HepG2 (cell line): ENCODE measurements at regions not wholly inside any gene's neighbourhood (a gene's known extent, or its start where the extent isn't known, plus 50 kb on each side); places are given as distances from the start of the nearest gene placed in this dataset.

Experiments
- CHCHD3 ChIP-seq: sonication (generic); formaldehyde crosslinking; IDR thresholded peaks from 2 replicates; pipeline ENCODE4 v1.8.0; 2022; ENCODE audit warnings: mild to moderate bottlenecking, missing genetic modification reagents, moderate library complexity
- CHD2 ChIP-seq: IDR thresholded peaks from 2 replicates; pipeline ENCODE4 v1.6.1; 2011; ENCODE audit warnings: low read depth, low read length, improper control_type of control experiment
- DMAP1 ChIP-seq: IDR thresholded peaks from 2 replicates; pipeline ENCODE4 v1.6.1; 2016
- GABPB1 ChIP-seq: IDR thresholded peaks from 2 replicates; pipeline ENCODE4 v1.6.1; 2016; ENCODE audit warnings: mild to moderate bottlenecking, missing genetic modification reagents, moderate library complexity, missing compliant biosample characterization
- GATAD2A ChIP-seq: IDR thresholded peaks from 2 replicates; pipeline ENCODE4 v1.6.1; 2016
- KDM3A ChIP-seq: IDR thresholded peaks from 2 replicates; pipeline ENCODE4 v1.6.1; 2018; ENCODE audit warnings: low read depth, missing compliant biosample characterization
- KDM6A ChIP-seq: IDR thresholded peaks from 2 replicates; pipeline ENCODE4 v1.6.1; 2016; ENCODE audit warnings: low read depth
- NFIB ChIP-seq: sonication (generic); formaldehyde crosslinking; IDR thresholded peaks from 2 replicates; pipeline ENCODE4 v1.9.0; 2021; ENCODE audit warnings: missing genetic modification reagents, mild to moderate bottlenecking, borderline replicate concordance
- NONO ChIP-seq, 2 experiments: fragments of 450-650 bp in 1 of 2; sonication (generic) in 1 of 2; formaldehyde crosslinking in 1 of 2; IDR thresholded peaks in 1 of 2; conservative IDR thresholded peaks in 1 of 2; 2 replicates each; pipeline versions ENCODE4 v1.6.1 to v1.8.0; 2017 to 2022; ENCODE audit warnings: mild to moderate bottlenecking in 1 of 2, missing genetic modification reagents in 1 of 2, moderate library complexity in 1 of 2
- PBX3 ChIP-seq: sonication (generic); formaldehyde crosslinking; IDR thresholded peaks from 2 replicates; pipeline ENCODE4 v1.8.1; 2023; ENCODE audit warnings: missing genetic modification reagents, inconsistent platforms, borderline replicate concordance
- PCBP2 ChIP-seq: fragments of 200-400 bp; formaldehyde crosslinking; optimal IDR thresholded peaks from 2 replicates; pipeline ENCODE3; 2018; ENCODE audit warnings: low read length, low read depth; ENCODE audit not compliant: poor library complexity, severe bottlenecking
- SETDB1 ChIP-seq: sonication (generic); formaldehyde crosslinking; IDR thresholded peaks from 2 replicates; pipeline ENCODE4 v1.5.1; 2020; ENCODE audit warnings: missing genetic modification reagents, mild to moderate bottlenecking, borderline replicate concordance
- SMYD3 ChIP-seq: sonication (generic); formaldehyde crosslinking; IDR thresholded peaks from 2 replicates; pipeline ENCODE4 v1.8.1; 2023; ENCODE audit warnings: mild to moderate bottlenecking, missing genetic modification reagents
- SRF ChIP-seq: IDR thresholded peaks from 2 replicates; pipeline ENCODE4 v1.6.1; 2011; ENCODE audit warnings: mild to moderate bottlenecking, low read depth, low read length, moderate library complexity
- TRIM24 ChIP-seq: sonication (generic); formaldehyde crosslinking; IDR thresholded peaks from 2 replicates; pipeline ENCODE4 v1.8.0; 2022; ENCODE audit warnings: mild to moderate bottlenecking, missing genetic modification reagents
- ZBTB42 ChIP-seq: sonication (generic); formaldehyde crosslinking; IDR thresholded peaks from 2 replicates; pipeline ENCODE4 v1.5.0; 2020; ENCODE audit warnings: mild to moderate bottlenecking, missing genetic modification reagents
- ZNF256 ChIP-seq: sonication (generic); formaldehyde crosslinking; conservative IDR thresholded peaks from 2 replicates; pipeline ENCODE4 v1.4.0; 2020; ENCODE audit warnings: missing genetic modification reagents
- ZNF335 ChIP-seq: sonication (generic); formaldehyde crosslinking; IDR thresholded peaks from 2 replicates; pipeline ENCODE4 v1.4.0; 2020; ENCODE audit warnings: missing genetic modification reagents
- ZNF546 ChIP-seq: sonication (generic); formaldehyde crosslinking; conservative IDR thresholded peaks from 2 replicates; pipeline ENCODE4 v1.8.1; 2023; ENCODE audit warnings: mild to moderate bottlenecking, missing genetic modification reagents
- ZNF691 ChIP-seq: sonication (generic); formaldehyde crosslinking; IDR thresholded peaks from 2 replicates; pipeline ENCODE4 v1.4.0; 2020; ENCODE audit warnings: missing genetic modification reagents, low read depth, mild to moderate bottlenecking, borderline replicate concordance
- TF ChIP-seq, protein P1 (sequence below): IDR thresholded peaks from 2 replicates; pipeline ENCODE4 v1.6.1; 2016; ENCODE audit warnings: mild to moderate bottlenecking, missing biosample characterization, missing genetic modification reagents
- TF ChIP-seq, protein P2 (sequence below): sonication (generic); formaldehyde crosslinking; IDR thresholded peaks from 2 replicates; pipeline ENCODE4 v1.4.0; 2020; ENCODE audit warnings: missing genetic modification reagents
- TF ChIP-seq, protein P3 (sequence below): sonication (generic); formaldehyde crosslinking; IDR thresholded peaks from 2 replicates; pipeline ENCODE4 v1.5.1; 2020; ENCODE audit warnings: mild to moderate bottlenecking, missing genetic modification reagents, moderate library complexity

GRCh38 chr1:21368515-21369289 is 71.2 kb upstream of the NBPF3 start (continued):
- TF ChIP-seq SRF (no peak), GABPB1 (CRISPR knock-in tag) (peak; percentile 42; the same call in 1 of the 2 replicates), CHD2 (no peak), KDM3A (CRISPR knock-in tag) (peak; percentile 72; the same call in 1 of the 2 replicates), PCBP2 (peak; percentile 82), GATAD2A (peak; percentile 70; the same call in 1 of the 2 replicates), KDM6A (CRISPR knock-in tag) (no peak), NONO (IDR thresholded peaks at IDR 0.05) (no peak), NONO (CRISPR knock-in tag; conservative IDR thresholded peaks at IDR 0.05) (peak; percentile 52; the same call in 1 of the 2 replicates), DMAP1 (CRISPR knock-in tag) (no peak), ZNF256 (no peak), ZNF335 (CRISPR knock-in tag) (no peak), NFIB (CRISPR knock-in tag) (no peak), ZNF546 (no peak), ZNF691 (CRISPR knock-in tag) (peak; percentile 62; the same call in 1 of the 2 replicates), SMYD3 (CRISPR knock-in tag) (0 out of 2 replicates have a peak, but pooled peaks have one; percentile 39), TRIM24 (no peak), PBX3 (CRISPR knock-in tag) (no peak), ZBTB42 (CRISPR knock-in tag) (no peak), CHCHD3 (CRISPR knock-in tag) (no peak), SETDB1 (no peak)
- TF ChIP-seq, protein P1, sequence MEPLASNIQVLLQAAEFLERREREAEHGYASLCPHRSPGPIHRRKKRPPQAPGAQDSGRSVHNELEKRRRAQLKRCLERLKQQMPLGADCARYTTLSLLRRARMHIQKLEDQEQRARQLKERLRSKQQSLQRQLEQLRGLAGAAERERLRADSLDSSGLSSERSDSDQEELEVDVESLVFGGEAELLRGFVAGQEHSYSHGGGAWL (CRISPR knock-in tag): 0 out of 2 replicates have a peak, but pooled peaks have one; percentile 34
- TF ChIP-seq, protein P2, sequence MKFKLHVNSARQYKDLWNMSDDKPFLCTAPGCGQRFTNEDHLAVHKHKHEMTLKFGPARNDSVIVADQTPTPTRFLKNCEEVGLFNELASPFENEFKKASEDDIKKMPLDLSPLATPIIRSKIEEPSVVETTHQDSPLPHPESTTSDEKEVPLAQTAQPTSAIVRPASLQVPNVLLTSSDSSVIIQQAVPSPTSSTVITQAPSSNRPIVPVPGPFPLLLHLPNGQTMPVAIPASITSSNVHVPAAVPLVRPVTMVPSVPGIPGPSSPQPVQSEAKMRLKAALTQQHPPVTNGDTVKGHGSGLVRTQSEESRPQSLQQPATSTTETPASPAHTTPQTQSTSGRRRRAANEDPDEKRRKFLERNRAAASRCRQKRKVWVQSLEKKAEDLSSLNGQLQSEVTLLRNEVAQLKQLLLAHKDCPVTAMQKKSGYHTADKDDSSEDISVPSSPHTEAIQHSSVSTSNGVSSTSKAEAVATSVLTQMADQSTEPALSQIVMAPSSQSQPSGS (CRISPR knock-in tag): 0 out of 2 replicates have a peak, but pooled peaks have one; percentile 42
- TF ChIP-seq, protein P3, sequence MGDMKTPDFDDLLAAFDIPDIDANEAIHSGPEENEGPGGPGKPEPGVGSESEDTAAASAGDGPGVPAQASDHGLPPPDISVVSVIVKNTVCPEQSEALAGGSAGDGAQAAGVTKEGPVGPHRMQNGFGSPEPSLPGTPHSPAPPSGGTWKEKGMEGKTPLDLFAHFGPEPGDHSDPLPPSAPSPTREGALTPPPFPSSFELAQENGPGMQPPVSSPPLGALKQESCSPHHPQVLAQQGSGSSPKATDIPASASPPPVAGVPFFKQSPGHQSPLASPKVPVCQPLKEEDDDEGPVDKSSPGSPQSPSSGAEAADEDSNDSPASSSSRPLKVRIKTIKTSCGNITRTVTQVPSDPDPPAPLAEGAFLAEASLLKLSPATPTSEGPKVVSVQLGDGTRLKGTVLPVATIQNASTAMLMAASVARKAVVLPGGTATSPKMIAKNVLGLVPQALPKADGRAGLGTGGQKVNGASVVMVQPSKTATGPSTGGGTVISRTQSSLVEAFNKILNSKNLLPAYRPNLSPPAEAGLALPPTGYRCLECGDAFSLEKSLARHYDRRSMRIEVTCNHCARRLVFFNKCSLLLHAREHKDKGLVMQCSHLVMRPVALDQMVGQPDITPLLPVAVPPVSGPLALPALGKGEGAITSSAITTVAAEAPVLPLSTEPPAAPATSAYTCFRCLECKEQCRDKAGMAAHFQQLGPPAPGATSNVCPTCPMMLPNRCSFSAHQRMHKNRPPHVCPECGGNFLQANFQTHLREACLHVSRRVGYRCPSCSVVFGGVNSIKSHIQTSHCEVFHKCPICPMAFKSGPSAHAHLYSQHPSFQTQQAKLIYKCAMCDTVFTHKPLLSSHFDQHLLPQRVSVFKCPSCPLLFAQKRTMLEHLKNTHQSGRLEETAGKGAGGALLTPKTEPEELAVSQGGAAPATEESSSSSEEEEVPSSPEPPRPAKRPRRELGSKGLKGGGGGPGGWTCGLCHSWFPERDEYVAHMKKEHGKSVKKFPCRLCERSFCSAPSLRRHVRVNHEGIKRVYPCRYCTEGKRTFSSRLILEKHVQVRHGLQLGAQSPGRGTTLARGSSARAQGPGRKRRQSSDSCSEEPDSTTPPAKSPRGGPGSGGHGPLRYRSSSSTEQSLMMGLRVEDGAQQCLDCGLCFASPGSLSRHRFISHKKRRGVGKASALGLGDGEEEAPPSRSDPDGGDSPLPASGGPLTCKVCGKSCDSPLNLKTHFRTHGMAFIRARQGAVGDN (CRISPR knock-in tag): peak; percentile 55
